ENCODE measurements at regions not wholly inside any gene's neighbourhood (a gene's known extent, or its start where the extent isn't known, plus 50 kb on each side); places are given as distances from the start of the nearest gene placed in this dataset.
"Not testable (repeated sequence)": the region's sequence is repeated elsewhere in the genome, so short reads cannot be mapped to it uniquely, and the experiment has no call there.

GRCh38 chr10:23545866-23546265 is 107.0 kb downstream of the OTUD1 start:
- not testable (repeated sequence) for TF ChIP-seq CTCF, EP300 (IDR thresholded peaks at IDR 0.05)

Data from tibial nerve (tissue), 4 donors.